Spleen (tissue), 11 donors: ENCODE measurements at regions not wholly inside any gene's neighbourhood (a gene's known extent, or its start where the extent isn't known, plus 50 kb on each side); places are given as distances from the start of the nearest gene placed in this dataset.

ENCODE experiments used
- DNase-seq: peaks from one replicate; pipeline ENCODE4 v3.0.0-alpha.2; 2020
- H3K27ac ChIP-seq, 8 donors: fragments of 200-600 bp; sonication (generic) in 7 of 8; 1 replicate in 4 of 8; 2 replicates in 4 of 8; pipeline versions ENCODE4 v1.5.0 to v1.8.0; 2016 to 2021; ENCODE audit warnings: inconsistent platforms in 4 of 8, mild to moderate bottlenecking in 4 of 8, moderate library complexity in 1 of 8
- H3K27me3 ChIP-seq, 7 donors: fragments of 200-600 bp; sonication (generic) in 6 of 7; replicated peaks in 1 of 7; 1 replicate in 4 of 7; 2 replicates in 3 of 7; pipeline versions ENCODE4 v1.5.0 to v1.8.0; 2016 to 2021; ENCODE audit warnings: inconsistent platforms in 3 of 7, mild to moderate bottlenecking in 1 of 7
- H3K36me3 ChIP-seq, 6 donors: fragments of 200-600 bp; sonication (generic) in 5 of 6; 1 replicate in 4 of 6; 2 replicates in 2 of 6; pipeline versions ENCODE4 v1.5.0 to v1.8.0; 2016 to 2021; ENCODE audit warnings: inconsistent platforms in 2 of 6
- H3K4me1 ChIP-seq, 6 donors: fragments of 200-600 bp; sonication (generic) in 5 of 6; 1 replicate in 3 of 6; 2 replicates in 3 of 6; pipeline versions ENCODE4 v1.5.0 to v1.8.0; 2016 to 2021; ENCODE audit warnings: inconsistent platforms in 3 of 6
- H3K4me3 ChIP-seq, 8 donors: fragments of 200-600 bp; sonication (generic) in 7 of 8; 1 replicate in 4 of 8; 2 replicates in 4 of 8; pipeline versions ENCODE4 v1.5.0 to v1.8.0; 2016 to 2021; ENCODE audit warnings: inconsistent platforms in 4 of 8, mild to moderate bottlenecking in 4 of 8, moderate library complexity in 2 of 8
- H3K9me3 ChIP-seq, 8 donors: fragments of 200-600 bp; sonication (generic) in 7 of 8; 1 replicate in 4 of 8; 2 replicates in 4 of 8; pipeline versions ENCODE4 v1.5.0 to v1.8.0; 2016 to 2021; ENCODE audit warnings: inconsistent platforms in 4 of 8
- CTCF ChIP-seq, 11 experiments: fragments of 200-600 bp in 7 of 11; fragments of 450-650 bp in 4 of 11; sonication (generic) in 4 of 11; IDR thresholded peaks in 8 of 11; conservative IDR thresholded peaks in 3 of 11; 1 replicate in 7 of 11; 2 replicates in 4 of 11; pipeline versions ENCODE4 v1.4.0 to v1.8.0; 2016 to 2021; ENCODE audit warnings: antibody characterized with exemption in 11 of 11, inconsistent platforms in 4 of 11, mild to moderate bottlenecking in 1 of 11
- POLR2A ChIP-seq, 3 donors: fragments of 450-650 bp; IDR thresholded peaks; one replicate each; pipeline ENCODE4 v1.5.1; 2017; ENCODE audit warnings: antibody characterized with exemption in 3 of 3, mild to moderate bottlenecking in 1 of 3
- POLR2AphosphoS5 ChIP-seq, 3 donors: sonication (generic); formaldehyde crosslinking; IDR thresholded peaks; one replicate each; pipeline ENCODE4 v1.5.1; 2017; ENCODE audit warnings: antibody characterized with exemption in 3 of 3
- WGBS, 5 donors: extraction: QIAGEN DNeasy Blood & Tissue Kit in 3 of 5; methylation state at CpG; one replicate each; pipeline versions ENCODE4 v1.1.5 to v1.1.7; 2013 to 2018; 5-methylcytosine and 5-hydroxymethylcytosine counted together
- intact Hi-C: fragments of 100-400 bp; cut with DNase I; formaldehyde crosslinking; loops from one replicate; pipeline ENCODE4 v1.15.0; 2023; ENCODE audit warnings: low total_unique reads
- donor health status: healthy with polysubstance abuse.
- donor health status: DM: no; HTN: no; CAD: no; lungs with moderate emphysema.
- donor health status: DM: no; HTN: no; CAD: no.
- donor health status: Bipolar disorder and iron deficiency.
- donor health status: healthy.
- donor health status: DM: no; HTN: no; CAD: no.
- donor health status: DM: yes; HTN: yes; CAD: no.

GRCh38 chr3:484341-484740, 287.8 kb downstream of the CHL1 start:
- no peaks in the 10 kb centered on the region for H3K36me3 ChIP-seq
- no peak overlapping the region for H3K27ac ChIP-seq
- H3K4me3 ChIP-seq, result no peak overlapping the region
- intact Hi-C loops, result no loop called here
- no peaks in the 10 kb centered on the region for H3K27me3 ChIP-seq
- peaks cover 0 to 10% (median 0%) of the 10 kb centered on the region in 8 donors for H3K9me3 ChIP-seq
- WGBS, 5 donors, result 70 to 80% (median 78%) methylated on average over 2 of the region's 2 CpGs
- no peak for DNase-seq
- TF ChIP-seq CTCF (IDR thresholded peaks at IDR 0.05 in 8 of 11, conservative IDR thresholded peaks at IDR 0.05 in 3 of 11) (no peak), POLR2A (IDR thresholded peaks at IDR 0.05) (no peak), POLR2AphosphoS5 (IDR thresholded peaks at IDR 0.05) (no peak)
- H3K4me1 ChIP-seq, result peaks cover 0 to 3% (median 0%) of the 10 kb centered on the region in 6 donors

- WGBS, 5 donors, result 42 to 84% (median 44%) methylated on average over 2 of the region's 2 CpGs
- H3K4me3 ChIP-seq, result no peak overlapping the region
- TF ChIP-seq POLR2AphosphoS5 (IDR thresholded peaks at IDR 0.05), result no peak
- TF ChIP-seq CTCF (IDR thresholded peaks at IDR 0.05 in 8 of 11, conservative IDR thresholded peaks at IDR 0.05 in 3 of 11), result no peak
- no peak for TF ChIP-seq POLR2A (IDR thresholded peaks at IDR 0.05)
- H3K36me3 ChIP-seq, result no peaks in the 10 kb centered on the region
- DNase-seq, result no peak
- H3K27me3 ChIP-seq, result no peaks in the 10 kb centered on the region
- H3K27ac ChIP-seq, result no peak overlapping the region
- no peaks in the 10 kb centered on the region for H3K4me1 ChIP-seq
- H3K9me3 ChIP-seq, result peaks cover 0 to 7% (median 0%) of the 10 kb centered on the region in 8 donors
- intact Hi-C loops, result no loop called here
Observed at GRCh38 chr3:487614-488013, 291.1 kb downstream of the CHL1 start.

- WGBS, 5 donors, result 34 to 49% (median 41%) methylated on average over 3 of the region's 3 CpGs
- Histone ChIP-seq H3K9me3 (peaks cover 0 to 7% (median 0%) of the 10 kb centered on the region in 8 donors), H3K27ac (no peak overlapping the region), H3K36me3 (no peaks in the 10 kb centered on the region), H3K4me1 (peaks cover 0 to 5% (median 0%) of the 10 kb centered on the region in 6 donors), H3K27me3 (no peaks in the 10 kb centered on the region), H3K4me3 (peak overlapping the region in 1 of 8 donors; percentile 28)
- no peak for DNase-seq
- intact Hi-C loops, result no loop called here
- TF ChIP-seq CTCF (IDR thresholded peaks at IDR 0.05 in 8 of 11, conservative IDR thresholded peaks at IDR 0.05 in 3 of 11) (no peak), POLR2A (IDR thresholded peaks at IDR 0.05) (no peak), POLR2AphosphoS5 (IDR thresholded peaks at IDR 0.05) (no peak)
Observed at GRCh38 chr3:492586-493316, 296.2 kb downstream of the CHL1 start.

GRCh38 chr3:494190-494589, 297.6 kb downstream of the CHL1 start:
- intact Hi-C loops, result no loop called here
- no peak for DNase-seq
- H3K4me3 ChIP-seq, result no peak overlapping the region
- TF ChIP-seq POLR2A (IDR thresholded peaks at IDR 0.05) (no peak), POLR2AphosphoS5 (IDR thresholded peaks at IDR 0.05) (no peak), CTCF (IDR thresholded peaks at IDR 0.05 in 8 of 11, conservative IDR thresholded peaks at IDR 0.05 in 3 of 11) (no peak)
- H3K27ac ChIP-seq, result no peak overlapping the region
- peaks cover 0 to 5% (median 0%) of the 10 kb centered on the region in 6 donors for H3K4me1 ChIP-seq
- no peaks in the 10 kb centered on the region for H3K9me3 ChIP-seq
- H3K36me3 ChIP-seq, result no peaks in the 10 kb centered on the region
- whole genome bisulfite sequencing, 5 donors, result 75 to 85% (median 81%) methylated on average over 4 of the region's 4 CpGs
- H3K27me3 ChIP-seq, result no peaks in the 10 kb centered on the region
